ENCODE measurements at regions not wholly inside any gene's neighbourhood (a gene's known extent, or its start where the extent isn't known, plus 50 kb on each side); places are given as distances from the start of the nearest gene placed in this dataset.

- Histone ChIP-seq H3K36me3 (no peaks in the 10 kb centered on the region), H3K9me3 (no peaks in the 10 kb centered on the region), H3K27ac (peak overlapping the region in 1 of 2 donors; percentile 77), H3K4me1 (ENCODE audit: control insufficient read depth in 1 of 2, low read depth in 2 of 2) (peaks cover 36 to 49% of the 10 kb centered on the region in 2 donors), H3K27me3 (replicated peaks; ENCODE audit: insufficient read depth) (no peaks in the 10 kb centered on the region), H3K4me3 (no peak overlapping the region)
- no peak for TF ChIP-seq CTCF (IDR thresholded peaks at IDR 0.05)
- DNase-seq (ENCODE audit: low spot score) (no peak), ATAC-seq (ENCODE audit: insufficient number of reproducible peaks, low FRiP score, low read depth) (no peak)
These were observed 150.2 kb upstream of the CLEC14A start for GRCh38 chr14:38405851-38406635.

GRCh38 chr14:38404616-38405015 lies 148.7 kb upstream of the CLEC14A start:
- ATAC-seq (ENCODE audit: insufficient number of reproducible peaks, low FRiP score, low read depth) (no peak), DNase-seq (ENCODE audit: low spot score) (no peak)
- Histone ChIP-seq H3K9me3 (no peaks in the 10 kb centered on the region), H3K27me3 (replicated peaks; ENCODE audit: insufficient read depth) (no peaks in the 10 kb centered on the region), H3K36me3 (no peaks in the 10 kb centered on the region), H3K27ac (peak overlapping the region; percentile 3 to 77), H3K4me1 (ENCODE audit: control insufficient read depth in 1 of 2, low read depth in 2 of 2) (peaks cover 36 to 49% of the 10 kb centered on the region in 2 donors), H3K4me3 (no peak overlapping the region)
- TF ChIP-seq CTCF (IDR thresholded peaks at IDR 0.05) = no peak

- H3K9me3 ChIP-seq = no peaks in the 10 kb centered on the region
- TF ChIP-seq CTCF (IDR thresholded peaks at IDR 0.05) = no peak
- peaks cover 36 to 46% of the 10 kb centered on the region in 2 donors for H3K4me1 ChIP-seq (ENCODE audit: control insufficient read depth in 1 of 2, low read depth in 2 of 2)
- ATAC-seq (ENCODE audit: insufficient number of reproducible peaks, low FRiP score, low read depth) (peak; percentile 69), DNase-seq (ENCODE audit: low spot score) (no peak)
- no peaks in the 10 kb centered on the region for H3K36me3 ChIP-seq
- peak overlapping the region; percentile 3 to 77 for H3K27ac ChIP-seq
- no peaks in the 10 kb centered on the region for H3K27me3 ChIP-seq (replicated peaks; ENCODE audit: insufficient read depth)
- H3K4me3 ChIP-seq = no peak overlapping the region
These were observed 148.2 kb upstream of the CLEC14A start for GRCh38 chr14:38404100-38404541.

GRCh38 chr14:38400751-38401150 lies 144.9 kb upstream of the CLEC14A start:
- ATAC-seq (ENCODE audit: insufficient number of reproducible peaks, low FRiP score, low read depth) (no peak), DNase-seq (ENCODE audit: low spot score) (no peak)
- no peaks in the 10 kb centered on the region for H3K9me3 ChIP-seq
- H3K4me3 ChIP-seq = no peak overlapping the region
- TF ChIP-seq CTCF (IDR thresholded peaks at IDR 0.05) = no peak
- peaks cover 17 to 23% of the 10 kb centered on the region in 2 donors for H3K4me1 ChIP-seq (ENCODE audit: control insufficient read depth in 1 of 2, low read depth in 2 of 2)
- H3K36me3 ChIP-seq = no peaks in the 10 kb centered on the region
- no peaks in the 10 kb centered on the region for H3K27me3 ChIP-seq (replicated peaks; ENCODE audit: insufficient read depth)
- no peak overlapping the region for H3K27ac ChIP-seq

GRCh38 chr14:38399652-38400051 lies 143.8 kb upstream of the CLEC14A start:
- no peak overlapping the region for H3K27ac ChIP-seq
- ATAC-seq (ENCODE audit: insufficient number of reproducible peaks, low FRiP score, low read depth) (no peak), DNase-seq (ENCODE audit: low spot score) (no peak)
- H3K36me3 ChIP-seq = no peaks in the 10 kb centered on the region
- no peaks in the 10 kb centered on the region for H3K9me3 ChIP-seq
- no peak overlapping the region for H3K4me3 ChIP-seq
- H3K27me3 ChIP-seq (replicated peaks; ENCODE audit: insufficient read depth) = no peaks in the 10 kb centered on the region
- peaks cover 7 to 12% of the 10 kb centered on the region in 2 donors for H3K4me1 ChIP-seq (ENCODE audit: control insufficient read depth in 1 of 2, low read depth in 2 of 2)
- no peak for TF ChIP-seq CTCF (IDR thresholded peaks at IDR 0.05)
